AG04449 (cell line): ENCODE measurements at regions not wholly inside any gene's neighbourhood (a gene's known extent, or its start where the extent isn't known, plus 50 kb on each side); places are given as distances from the start of the nearest gene placed in this dataset.
"Not testable (repeated sequence)": the region's sequence is repeated elsewhere in the genome, so short reads cannot be mapped to it uniquely, and the experiment has no call there.

Experiments
- CTCF ChIA-PET: fragments of 350-600 bp; formaldehyde crosslinking; extraction: SDS; loops from one replicate; lab custom pipeline; 2021; ENCODE audit warnings: antibody characterized with exemption; lab: Yijun Ruan, JAX
- POLR2A ChIA-PET: fragments of 400-600, 350-600 bp; formaldehyde crosslinking; extraction: SDS; loops from one replicate; lab custom pipeline; 2020; ENCODE audit warnings: antibody characterized with exemption, inconsistent platforms; lab: Yijun Ruan, JAX
- DNase-seq: peaks from one replicate; pipeline ENCODE4 v3.0.0-alpha.2; 2010; ENCODE audit warnings: low read depth, low spot score
- H3K4me3 ChIP-seq: 2 replicates; pipeline ENCODE4 v1.5.1; 2011; ENCODE audit warnings: low read depth, mild to moderate bottlenecking, control low read depth, low read length
- TF ChIP-seq, protein P1 (sequence below): IDR thresholded peaks from one replicate; pipeline ENCODE4 v1.5.1; 2011; ENCODE audit warnings: mild to moderate bottlenecking, moderate library complexity, low read length, control low read depth, inconsistent platforms; ENCODE audit not compliant: insufficient read depth; ENCODE audit errors: missing control alignments

- no peak for DNase-seq
- H3K4me3 ChIP-seq: no peak overlapping the region
- ChIA-PET CTCF (no interaction called here), POLR2A (no interaction called here)
- TF ChIP-seq, protein P1, sequence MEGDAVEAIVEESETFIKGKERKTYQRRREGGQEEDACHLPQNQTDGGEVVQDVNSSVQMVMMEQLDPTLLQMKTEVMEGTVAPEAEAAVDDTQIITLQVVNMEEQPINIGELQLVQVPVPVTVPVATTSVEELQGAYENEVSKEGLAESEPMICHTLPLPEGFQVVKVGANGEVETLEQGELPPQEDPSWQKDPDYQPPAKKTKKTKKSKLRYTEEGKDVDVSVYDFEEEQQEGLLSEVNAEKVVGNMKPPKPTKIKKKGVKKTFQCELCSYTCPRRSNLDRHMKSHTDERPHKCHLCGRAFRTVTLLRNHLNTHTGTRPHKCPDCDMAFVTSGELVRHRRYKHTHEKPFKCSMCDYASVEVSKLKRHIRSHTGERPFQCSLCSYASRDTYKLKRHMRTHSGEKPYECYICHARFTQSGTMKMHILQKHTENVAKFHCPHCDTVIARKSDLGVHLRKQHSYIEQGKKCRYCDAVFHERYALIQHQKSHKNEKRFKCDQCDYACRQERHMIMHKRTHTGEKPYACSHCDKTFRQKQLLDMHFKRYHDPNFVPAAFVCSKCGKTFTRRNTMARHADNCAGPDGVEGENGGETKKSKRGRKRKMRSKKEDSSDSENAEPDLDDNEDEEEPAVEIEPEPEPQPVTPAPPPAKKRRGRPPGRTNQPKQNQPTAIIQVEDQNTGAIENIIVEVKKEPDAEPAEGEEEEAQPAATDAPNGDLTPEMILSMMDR: no peak
Observed at GRCh38 chr14:40691066-40691465, 915.6 kb upstream of the LRFN5 start.

- ChIA-PET CTCF (no interaction called here), POLR2A (no interaction called here)
- no peak overlapping the region for H3K4me3 ChIP-seq
- TF ChIP-seq, protein P1: no peak
- DNase-seq: no peak
Observed at GRCh38 chr14:40685764-40686163, 920.9 kb upstream of the LRFN5 start.

DNA sequence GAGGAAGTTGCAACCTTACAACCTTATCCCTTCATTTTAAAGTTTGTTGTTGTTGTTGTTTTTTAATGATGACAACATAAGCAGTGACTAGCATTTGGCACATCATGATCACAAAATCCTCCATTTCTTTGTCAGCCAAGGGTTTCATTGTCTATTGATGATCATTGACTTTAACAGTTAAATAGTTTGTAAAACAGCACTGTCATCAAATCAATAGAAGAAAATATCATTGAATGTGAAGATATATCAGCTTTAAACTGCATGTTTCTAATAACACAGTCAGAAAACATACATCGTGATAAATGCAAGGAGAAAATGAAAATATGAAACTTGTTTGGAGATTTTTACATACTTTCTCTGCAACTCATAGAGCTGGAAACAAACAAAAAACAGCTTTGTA lies 922.3 kb upstream of the LRFN5 start:
- TF ChIP-seq, protein P1: no peak
- ChIA-PET CTCF (no interaction called here), POLR2A (no interaction called here)
- H3K4me3 ChIP-seq: no peak overlapping the region
- no peak for DNase-seq

DNA sequence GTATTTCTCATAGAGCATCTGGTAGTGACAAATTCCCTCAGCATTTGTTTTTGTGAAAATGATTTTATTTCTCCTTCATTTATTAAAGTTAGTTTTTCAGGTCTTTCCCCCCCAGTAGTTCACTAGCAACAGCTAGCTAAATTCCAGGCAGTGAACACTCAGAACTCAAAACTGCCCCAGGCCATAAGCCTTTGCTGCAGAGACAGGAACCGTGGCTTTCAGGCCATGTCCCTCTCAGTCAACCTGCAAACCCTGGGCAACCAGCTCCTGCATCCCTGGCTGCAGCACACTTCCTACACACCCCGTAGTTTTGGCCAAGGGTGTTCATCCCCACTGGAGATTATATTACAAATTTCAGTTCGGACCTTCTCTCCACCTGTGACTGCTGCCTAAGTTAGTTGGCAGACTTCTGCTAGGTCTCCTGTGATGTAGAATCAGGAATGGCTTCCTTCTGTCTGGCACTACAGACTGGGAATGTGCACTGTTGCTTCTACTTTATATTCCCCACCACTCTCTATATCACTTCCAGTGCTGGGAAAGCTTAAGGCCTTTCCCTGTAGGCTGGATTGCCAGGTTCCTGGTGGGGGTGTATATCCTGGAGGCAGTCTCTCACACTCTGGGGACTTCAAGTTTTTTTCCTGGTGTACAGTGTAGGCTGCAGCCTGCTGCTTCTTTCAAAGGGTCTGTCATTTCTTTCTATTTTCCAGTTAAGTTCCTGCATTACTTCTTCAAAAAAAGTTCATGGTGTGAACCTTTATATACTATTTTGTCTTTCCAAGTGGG lies 924.4 kb upstream of the LRFN5 start:
- ChIA-PET POLR2A (no interaction called here), CTCF (no interaction called here)
- no peak for DNase-seq
- TF ChIP-seq, protein P1: no peak
- H3K4me3 ChIP-seq: no peak overlapping the region

- DNase-seq: no peak
- ChIA-PET POLR2A (no interaction called here), CTCF (no interaction called here)
- TF ChIP-seq, protein P1: no peak
- H3K4me3 ChIP-seq: no peak overlapping the region
Observed at GRCh38 chr14:40679256-40679655, 927.4 kb upstream of the LRFN5 start.

DNA sequence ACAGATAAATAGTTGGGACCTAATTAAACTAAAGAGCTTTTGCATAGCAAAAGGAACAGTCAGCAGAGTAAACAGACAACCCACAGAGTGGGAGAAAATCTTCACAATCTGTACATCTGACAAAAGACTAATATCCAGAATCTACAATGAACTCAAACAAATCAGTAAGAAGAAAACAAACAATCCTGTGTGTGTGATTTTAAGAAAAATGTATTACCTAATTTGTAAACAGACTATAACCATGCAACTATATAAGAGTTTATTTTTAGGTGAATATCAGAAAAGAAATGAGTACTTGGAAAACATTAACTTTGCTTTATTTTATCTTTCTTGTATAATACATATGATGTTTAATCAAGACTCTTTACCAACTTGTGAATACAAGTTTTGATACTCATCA lies 929.5 kb upstream of the LRFN5 start:
- DNase-seq, H3K4me3 ChIP-seq, POLR2A ChIA-PET, CTCF ChIA-PET: not testable (repeated sequence)

GRCh38 chr14:40674502-40674901 lies 932.2 kb upstream of the LRFN5 start:
- CTCF ChIA-PET: no interaction called here
- DNase-seq: no peak
- H3K4me3 ChIP-seq: no peak overlapping the region
- POLR2A ChIA-PET: no interaction called here
- TF ChIP-seq, protein P1: no peak
